ENCODE measurements at regions not wholly inside any gene's neighbourhood (a gene's known extent, or its start where the extent isn't known, plus 50 kb on each side); places are given as distances from the start of the nearest gene placed in this dataset.

DNA sequence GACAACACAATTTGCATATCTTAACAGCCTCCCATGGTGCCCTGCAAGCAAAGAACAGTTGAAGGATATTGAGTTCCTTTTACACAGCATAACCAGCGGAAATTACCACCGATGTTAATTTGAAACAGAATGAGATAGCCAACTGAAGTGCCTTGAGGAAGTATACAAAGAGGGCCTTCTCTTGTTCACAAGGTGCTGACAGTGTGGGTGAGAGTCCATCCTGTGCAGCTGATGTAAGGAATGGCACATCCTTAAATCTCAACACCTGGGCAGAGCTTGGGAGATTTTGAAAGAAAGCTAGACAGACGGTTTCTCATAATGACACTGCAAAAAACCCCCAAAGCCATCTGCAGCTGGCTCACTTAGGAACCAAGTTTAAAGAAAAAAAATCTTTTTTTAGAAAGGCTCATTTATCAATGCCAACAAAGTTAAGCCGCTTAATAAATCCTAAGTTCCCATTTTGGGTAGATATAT is 818.6 kb downstream of the KCNJ2 start:
- DNase-seq (ENCODE audit: low read depth, low spot score) (no peak), FAIRE-seq (no peak)
- Histone ChIP-seq H3K27ac (ENCODE audit: control insufficient read depth, insufficient read depth, low read length) (no peak overlapping the region), H3K4me1 (ENCODE audit: control insufficient read depth, extremely low read depth, insufficient read depth, low read length) (no peaks in the 10 kb centered on the region), H2AFZ (ENCODE audit: control insufficient read depth, low read length) (no peak overlapping the region), H3K79me2 (ENCODE audit: control insufficient read depth, insufficient read depth, low read length) (no peaks in the 10 kb centered on the region), H3K27me3 (ENCODE audit: control insufficient read depth, extremely low read depth, insufficient read depth, low read length) (no peaks in the 10 kb centered on the region), H4K20me1 (ENCODE audit: control insufficient read depth, extremely low read depth, insufficient read depth, low read length) (no peaks in the 10 kb centered on the region), H3K9me3 (ENCODE audit: control insufficient read depth, low read depth, low read length) (peaks cover 2% of the 10 kb centered on the region), H3K9ac (ENCODE audit: control insufficient read depth, extremely low read depth, insufficient read depth, low read length) (no peak overlapping the region), H3K4me2 (ENCODE audit: control insufficient read depth, extremely low read depth, insufficient read depth, low read depth, low read length) (no peak overlapping the region), H3K36me3 (ENCODE audit: control insufficient read depth in 2 of 2, extremely low read depth in 1 of 2, insufficient read depth in 2 of 2, low read length in 2 of 2) (no peaks in the 10 kb centered on the region), H3K4me3 (ENCODE audit: control insufficient read depth in 2 of 3, extremely low read depth in 1 of 3, insufficient read depth in 2 of 3, low read depth in 1 of 3, low read length in 3 of 3) (no peak overlapping the region), H3K9me1 (ENCODE audit: control insufficient read depth, extremely low read depth, insufficient read depth, low read length) (no peaks in the 10 kb centered on the region)
- TF ChIP-seq, protein P1, sequence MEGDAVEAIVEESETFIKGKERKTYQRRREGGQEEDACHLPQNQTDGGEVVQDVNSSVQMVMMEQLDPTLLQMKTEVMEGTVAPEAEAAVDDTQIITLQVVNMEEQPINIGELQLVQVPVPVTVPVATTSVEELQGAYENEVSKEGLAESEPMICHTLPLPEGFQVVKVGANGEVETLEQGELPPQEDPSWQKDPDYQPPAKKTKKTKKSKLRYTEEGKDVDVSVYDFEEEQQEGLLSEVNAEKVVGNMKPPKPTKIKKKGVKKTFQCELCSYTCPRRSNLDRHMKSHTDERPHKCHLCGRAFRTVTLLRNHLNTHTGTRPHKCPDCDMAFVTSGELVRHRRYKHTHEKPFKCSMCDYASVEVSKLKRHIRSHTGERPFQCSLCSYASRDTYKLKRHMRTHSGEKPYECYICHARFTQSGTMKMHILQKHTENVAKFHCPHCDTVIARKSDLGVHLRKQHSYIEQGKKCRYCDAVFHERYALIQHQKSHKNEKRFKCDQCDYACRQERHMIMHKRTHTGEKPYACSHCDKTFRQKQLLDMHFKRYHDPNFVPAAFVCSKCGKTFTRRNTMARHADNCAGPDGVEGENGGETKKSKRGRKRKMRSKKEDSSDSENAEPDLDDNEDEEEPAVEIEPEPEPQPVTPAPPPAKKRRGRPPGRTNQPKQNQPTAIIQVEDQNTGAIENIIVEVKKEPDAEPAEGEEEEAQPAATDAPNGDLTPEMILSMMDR (optimal IDR thresholded peaks at IDR 0.05 in 1 of 3, IDR thresholded peaks at IDR 0.05 in 1 of 3, conservative IDR thresholded peaks at IDR 0.05 in 1 of 3; ENCODE audit: extremely low read depth in 1 of 3, insufficient read depth in 2 of 3, low read length in 3 of 3): no peak
- dilution Hi-C loops (cut with MboI; ENCODE audit: extremely low pct_ligation_motif_present, low sequenced_read_pairs): no loop called here

- Histone ChIP-seq H3K4me2 (ENCODE audit: control insufficient read depth, extremely low read depth, insufficient read depth, low read depth, low read length) (no peak overlapping the region), H3K36me3 (ENCODE audit: control insufficient read depth in 2 of 2, extremely low read depth in 1 of 2, insufficient read depth in 2 of 2, low read length in 2 of 2) (no peaks in the 10 kb centered on the region), H3K79me2 (ENCODE audit: control insufficient read depth, insufficient read depth, low read length) (no peaks in the 10 kb centered on the region), H3K4me3 (ENCODE audit: control insufficient read depth in 2 of 3, extremely low read depth in 1 of 3, insufficient read depth in 2 of 3, low read depth in 1 of 3, low read length in 3 of 3) (no peak overlapping the region), H3K9ac (ENCODE audit: control insufficient read depth, extremely low read depth, insufficient read depth, low read length) (no peak overlapping the region), H3K27me3 (ENCODE audit: control insufficient read depth, extremely low read depth, insufficient read depth, low read length) (no peaks in the 10 kb centered on the region), H2AFZ (ENCODE audit: control insufficient read depth, low read length) (no peak overlapping the region), H3K27ac (ENCODE audit: control insufficient read depth, insufficient read depth, low read length) (no peak overlapping the region), H3K9me3 (ENCODE audit: control insufficient read depth, low read depth, low read length) (peaks cover 2% of the 10 kb centered on the region), H4K20me1 (ENCODE audit: control insufficient read depth, extremely low read depth, insufficient read depth, low read length) (no peaks in the 10 kb centered on the region), H3K4me1 (ENCODE audit: control insufficient read depth, extremely low read depth, insufficient read depth, low read length) (no peaks in the 10 kb centered on the region), H3K9me1 (ENCODE audit: control insufficient read depth, extremely low read depth, insufficient read depth, low read length) (no peaks in the 10 kb centered on the region)
- dilution Hi-C loops (cut with MboI; ENCODE audit: extremely low pct_ligation_motif_present, low sequenced_read_pairs): no loop called here
- TF ChIP-seq, protein P1 (optimal IDR thresholded peaks at IDR 0.05 in 1 of 3, IDR thresholded peaks at IDR 0.05 in 1 of 3, conservative IDR thresholded peaks at IDR 0.05 in 1 of 3; ENCODE audit: extremely low read depth in 1 of 3, insufficient read depth in 2 of 3, low read length in 3 of 3): no peak
- TF ChIP-seq EZH2 (IDR thresholded peaks at IDR 0.05; ENCODE audit: low read length): no peak
- no peak for FAIRE-seq
- DNase-seq (ENCODE audit: low read depth, low spot score): no peak
Observed at GRCh38 chr17:70988622-70989021, 819.3 kb downstream of the KCNJ2 start.

Data from keratinocyte (primary cell).